Activated T-helper 2 cell treated with anti-CD3 and anti-CD28 coated beads, Interferon-gamma antibody, Interleukin-2, Interleukin-4, amounts not matched to agents 10 μg/mL and 5 μg/mL and 100 μg/mL, durations not matched to agents 14 hours and 24 hours and 36 hours (primary cell): ENCODE measurements at regions not wholly inside any gene's neighbourhood (a gene's known extent, or its start where the extent isn't known, plus 50 kb on each side); places are given as distances from the start of the nearest gene placed in this dataset.

Experiments
- DNase-seq: peaks from one replicate; pipeline ENCODE4 v3.0.0; 2021; ENCODE audit warnings: low spot score
- H3K27ac Mint-ChIP-seq: one replicate; pipeline ENCODE4 v1.8.0; 2021; ENCODE audit warnings: mixed read lengths
- H3K27me3 Mint-ChIP-seq: one replicate; pipeline ENCODE4 v1.8.0; 2021; ENCODE audit warnings: low read depth, mixed read lengths
- H3K36me3 Mint-ChIP-seq: one replicate; pipeline ENCODE4 v1.8.0; 2021; ENCODE audit warnings: low read depth, mixed read lengths
- H3K4me1 Mint-ChIP-seq: one replicate; pipeline ENCODE4 v1.8.0; 2021; ENCODE audit warnings: low read depth, mixed read lengths
- H3K4me3 Mint-ChIP-seq: one replicate; pipeline ENCODE4 v1.8.0; 2021; ENCODE audit warnings: low read depth, mild to moderate bottlenecking, moderate library complexity, mixed read lengths
- H3K9me3 Mint-ChIP-seq: one replicate; pipeline ENCODE4 v1.8.0; 2021; ENCODE audit warnings: mixed read lengths
- intact Hi-C: fragments of 100-400 bp; cut with micrococcal nuclease; formaldehyde crosslinking; loops from one replicate; pipeline ENCODE4 v1.15.1; 2023

DNA sequence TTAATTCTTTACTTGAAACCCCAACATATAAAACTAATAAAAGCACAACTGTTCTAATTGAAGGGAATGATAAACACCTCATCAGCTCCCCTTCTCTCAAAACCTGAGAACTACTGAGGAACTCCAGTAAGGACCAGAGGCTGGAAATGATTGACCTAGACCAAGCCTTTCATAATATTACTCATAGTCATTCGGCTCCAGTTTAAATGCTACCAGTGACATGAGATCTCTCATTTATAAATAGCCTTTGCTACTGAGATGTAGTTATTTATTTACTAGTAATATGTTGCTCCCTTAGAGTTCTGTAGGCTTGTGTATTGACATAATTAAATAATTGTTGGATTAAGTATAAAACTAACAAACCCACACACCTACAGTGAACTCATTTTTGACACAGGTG, 209.8 kb upstream of the PRMT6 start:
- no peaks in the 10 kb centered on the region for H3K36me3 Mint-ChIP-seq
- H3K27ac Mint-ChIP-seq = no peak overlapping the region
- H3K27me3 Mint-ChIP-seq = no peaks in the 10 kb centered on the region
- peaks cover 7% of the 10 kb centered on the region for H3K9me3 Mint-ChIP-seq
- intact Hi-C loops = no loop called here
- no peaks in the 10 kb centered on the region for H3K4me1 Mint-ChIP-seq
- DNase-seq = no peak
- no peak overlapping the region for H3K4me3 Mint-ChIP-seq

DNA sequence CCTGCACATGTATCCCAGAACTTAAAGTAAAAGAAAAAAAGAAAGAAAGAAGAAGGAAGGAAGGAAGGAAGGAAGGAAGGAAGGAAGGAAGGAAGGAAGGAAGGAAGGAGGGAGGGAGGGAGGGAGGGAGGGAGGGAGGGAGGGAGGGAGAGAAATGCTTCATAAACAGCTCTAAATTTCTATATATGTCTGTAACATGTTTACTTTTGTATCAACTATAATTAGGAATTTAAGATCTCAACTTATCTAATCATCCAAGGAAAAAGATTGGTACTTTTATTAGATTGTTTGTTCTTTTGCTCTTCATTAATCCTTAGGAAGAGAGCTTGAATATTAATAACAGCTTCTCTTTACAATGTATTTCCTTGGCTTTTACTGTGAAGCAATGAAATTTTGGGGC, 195.4 kb upstream of the PRMT6 start:
- Mint-ChIP-seq H3K4me3 (no peak overlapping the region), H3K27me3 (no peaks in the 10 kb centered on the region), H3K4me1 (no peaks in the 10 kb centered on the region), H3K36me3 (no peaks in the 10 kb centered on the region), H3K27ac (no peak overlapping the region), H3K9me3 (peaks cover 18% of the 10 kb centered on the region)
- no peak for DNase-seq
- intact Hi-C loops = no loop called here

DNA sequence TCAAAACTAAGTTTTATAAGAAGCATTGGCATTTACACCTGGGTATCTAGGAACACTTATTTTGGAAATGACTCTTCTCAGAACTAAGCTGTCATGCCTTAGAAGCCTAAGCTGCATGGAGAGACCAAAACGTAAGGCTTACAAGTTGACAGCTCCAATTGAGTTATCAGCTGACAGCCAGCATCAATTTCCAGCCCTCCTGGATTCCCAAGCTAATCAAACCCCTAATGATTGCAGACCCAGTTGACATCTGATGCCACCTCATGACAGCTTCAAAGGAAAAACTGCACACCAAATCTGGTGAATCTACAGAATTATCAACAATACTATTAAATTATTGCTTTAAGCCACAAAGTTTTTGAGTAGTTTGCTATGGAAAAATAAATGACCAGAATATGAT, 187.6 kb upstream of the PRMT6 start:
- H3K36me3 Mint-ChIP-seq = no peaks in the 10 kb centered on the region
- H3K9me3 Mint-ChIP-seq = peaks cover 4% of the 10 kb centered on the region
- H3K27me3 Mint-ChIP-seq = no peaks in the 10 kb centered on the region
- no peaks in the 10 kb centered on the region for H3K4me1 Mint-ChIP-seq
- intact Hi-C loops = no loop called here
- H3K4me3 Mint-ChIP-seq = no peak overlapping the region
- no peak for DNase-seq
- H3K27ac Mint-ChIP-seq = no peak overlapping the region

DNA sequence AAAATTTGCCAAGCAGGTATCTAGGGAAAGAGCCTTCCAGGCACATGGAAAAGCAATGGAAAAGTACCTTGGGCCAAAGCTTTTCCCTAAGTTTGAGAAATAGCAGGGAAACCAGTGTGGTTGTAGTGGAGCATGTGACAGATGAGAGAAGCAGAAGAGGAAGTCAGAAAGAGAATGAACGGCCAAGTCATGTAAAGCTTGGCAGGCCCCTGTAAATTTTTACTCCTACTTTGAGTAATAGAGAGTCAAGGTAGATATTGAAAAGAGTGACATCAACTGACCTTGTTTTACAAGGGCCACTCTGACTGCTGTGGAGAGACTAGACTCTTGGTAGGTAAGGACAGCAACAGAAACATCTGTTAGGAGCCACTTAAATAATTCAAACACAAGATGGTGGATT, 180.9 kb upstream of the PRMT6 start:
- intact Hi-C loops = no loop called here
- Mint-ChIP-seq H3K4me1 (no peaks in the 10 kb centered on the region), H3K9me3 (peaks cover 4% of the 10 kb centered on the region), H3K36me3 (no peaks in the 10 kb centered on the region), H3K27ac (no peak overlapping the region), H3K27me3 (no peaks in the 10 kb centered on the region), H3K4me3 (no peak overlapping the region)
- no peak for DNase-seq

DNA sequence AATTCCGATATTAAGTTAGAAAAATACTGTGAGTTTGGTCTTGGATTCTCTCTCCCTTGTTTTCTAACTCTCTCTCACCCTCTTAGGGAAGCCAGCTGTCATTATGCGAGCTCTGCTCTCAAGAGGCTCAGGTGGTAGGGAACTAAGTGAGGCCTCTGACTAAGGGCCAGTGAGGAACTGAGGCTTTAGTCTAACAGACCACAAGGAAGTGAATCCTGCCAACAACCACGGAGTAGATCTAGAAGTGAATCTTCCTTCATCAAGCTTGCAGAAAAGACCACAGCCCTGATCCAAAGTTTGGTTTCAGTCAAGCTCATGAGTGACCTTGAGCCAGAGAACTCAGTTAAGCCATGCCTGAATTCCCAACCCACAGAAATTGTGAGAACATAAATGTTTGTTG, 180.1 kb upstream of the PRMT6 start:
- H3K4me1 Mint-ChIP-seq = no peaks in the 10 kb centered on the region
- DNase-seq = no peak
- H3K27me3 Mint-ChIP-seq = no peaks in the 10 kb centered on the region
- H3K4me3 Mint-ChIP-seq = no peak overlapping the region
- intact Hi-C loops = no loop called here
- H3K36me3 Mint-ChIP-seq = no peaks in the 10 kb centered on the region
- no peak overlapping the region for H3K27ac Mint-ChIP-seq
- H3K9me3 Mint-ChIP-seq = peaks cover 4% of the 10 kb centered on the region

DNA sequence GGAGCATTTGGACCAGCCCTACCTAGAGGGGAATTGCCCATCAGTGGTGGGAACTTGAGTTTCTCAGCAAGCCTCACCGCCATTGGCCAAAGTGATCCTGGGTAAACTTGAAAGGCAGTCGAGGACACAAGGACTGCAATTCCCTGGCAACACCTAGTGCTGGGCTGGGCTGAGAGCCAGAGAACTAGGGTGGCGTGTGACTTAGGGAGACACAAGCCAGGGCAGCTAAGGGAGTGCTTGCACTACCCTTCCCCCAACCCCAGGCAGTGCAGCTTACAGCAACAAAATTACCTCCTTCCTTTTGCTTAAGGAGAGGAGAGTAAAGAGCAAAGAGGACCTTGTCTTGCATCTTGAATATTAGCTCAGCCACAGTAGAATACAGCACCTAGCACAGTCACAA, 176.9 kb upstream of the PRMT6 start:
- H3K9me3 Mint-ChIP-seq = no peaks in the 10 kb centered on the region
- no peak overlapping the region for H3K4me3 Mint-ChIP-seq
- DNase-seq = no peak
- no peaks in the 10 kb centered on the region for H3K27me3 Mint-ChIP-seq
- no peaks in the 10 kb centered on the region for H3K4me1 Mint-ChIP-seq
- intact Hi-C loops = no loop called here
- H3K27ac Mint-ChIP-seq = no peak overlapping the region
- H3K36me3 Mint-ChIP-seq = no peaks in the 10 kb centered on the region

DNA sequence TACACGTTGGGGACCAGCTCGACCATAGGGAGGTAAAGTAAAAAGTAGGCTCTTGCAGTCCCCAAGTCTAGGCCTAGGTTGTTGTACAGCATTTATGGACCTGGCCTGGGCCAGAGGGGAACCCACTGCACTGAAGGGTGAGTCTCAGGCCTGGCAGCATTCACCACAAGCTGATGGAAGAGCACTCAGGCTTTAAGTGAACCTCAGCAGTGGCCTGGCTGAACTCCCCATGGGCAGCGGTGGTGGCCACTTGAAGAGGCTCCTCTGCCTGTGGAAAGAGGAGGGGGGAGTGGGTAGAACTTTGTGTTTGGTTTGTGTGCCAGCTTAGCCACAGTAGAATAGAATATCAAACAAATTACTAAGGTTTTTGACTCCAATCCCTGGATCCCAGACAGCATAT, 176.2 kb upstream of the PRMT6 start:
- H3K9me3 Mint-ChIP-seq = no peaks in the 10 kb centered on the region

DNA sequence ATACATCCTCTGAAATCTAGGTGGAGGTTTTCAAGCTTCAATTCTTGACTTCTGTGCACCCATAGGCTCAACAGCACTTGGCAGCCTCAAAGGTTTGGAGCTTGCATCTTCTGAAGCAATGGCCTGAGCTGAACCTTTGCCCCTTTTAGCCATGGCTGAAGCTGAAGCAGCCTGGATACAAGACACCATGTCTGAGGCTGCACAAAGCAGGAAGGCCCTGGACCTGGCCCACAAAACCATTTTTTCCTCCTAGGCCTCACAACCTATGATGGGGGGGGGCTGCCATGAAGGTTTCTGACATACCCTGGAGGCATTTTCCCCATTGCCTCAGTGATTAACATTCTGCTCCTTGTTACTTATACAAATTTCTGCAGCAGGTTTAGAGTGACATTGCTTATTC, 173.3 kb upstream of the PRMT6 start:
- Mint-ChIP-seq H3K27ac (no peak overlapping the region), H3K36me3 (no peaks in the 10 kb centered on the region), H3K27me3 (no peaks in the 10 kb centered on the region), H3K9me3 (no peaks in the 10 kb centered on the region), H3K4me1 (no peaks in the 10 kb centered on the region), H3K4me3 (no peak overlapping the region)
- no peak for DNase-seq
- intact Hi-C loops = no loop called here

More for the DNA sequence above, 176.2 kb upstream of the PRMT6 start:
- Mint-ChIP-seq H3K27me3 (no peaks in the 10 kb centered on the region), H3K4me1 (no peaks in the 10 kb centered on the region), H3K4me3 (no peak overlapping the region), H3K36me3 (no peaks in the 10 kb centered on the region), H3K27ac (no peak overlapping the region)
- intact Hi-C loops = no loop called here
- DNase-seq = no peak

DNA sequence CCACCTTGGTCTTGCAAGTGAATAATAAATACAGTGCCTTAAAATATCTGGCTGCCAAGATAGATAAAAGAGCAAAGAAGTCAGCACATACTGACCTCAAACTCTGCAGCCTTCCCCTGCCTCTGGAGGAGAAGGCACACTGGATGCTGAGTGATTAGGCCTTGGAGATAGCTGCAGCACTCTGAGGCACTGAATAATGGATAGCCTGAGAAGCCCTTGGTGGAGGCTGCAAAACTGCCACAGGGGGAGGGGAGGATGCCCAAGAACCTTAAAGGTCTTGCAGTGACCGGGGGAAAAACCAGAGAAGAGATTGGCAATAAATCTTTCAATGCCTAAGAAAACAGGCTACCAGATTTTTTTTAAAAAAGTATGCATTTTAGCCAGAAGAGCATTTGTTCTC, 167.4 kb upstream of the PRMT6 start:
- no peaks in the 10 kb centered on the region for H3K36me3 Mint-ChIP-seq
- no peak overlapping the region for H3K4me3 Mint-ChIP-seq
- no peaks in the 10 kb centered on the region for H3K9me3 Mint-ChIP-seq
- DNase-seq = no peak
- intact Hi-C loops = no loop called here
- no peaks in the 10 kb centered on the region for H3K27me3 Mint-ChIP-seq
- no peaks in the 10 kb centered on the region for H3K4me1 Mint-ChIP-seq
- H3K27ac Mint-ChIP-seq = no peak overlapping the region

DNA sequence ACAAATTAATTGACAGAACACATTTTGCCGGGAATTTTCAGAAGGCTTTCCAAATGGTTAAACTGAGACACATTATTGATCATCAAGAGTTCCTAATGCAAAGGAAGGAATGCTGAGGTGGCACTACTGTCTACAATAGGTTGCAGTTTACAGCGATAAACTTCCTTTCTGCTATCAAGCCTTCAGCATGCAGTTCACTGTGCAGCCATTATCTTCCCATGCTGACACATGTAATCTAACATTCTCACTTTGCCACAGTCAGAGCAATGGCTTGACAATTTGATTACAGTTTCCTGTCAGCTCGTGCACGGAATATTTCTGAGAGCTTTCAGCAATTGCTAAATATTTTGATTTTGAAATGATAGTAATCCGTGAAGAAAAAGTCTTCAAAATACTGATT, 166.9 kb upstream of the PRMT6 start:
- Mint-ChIP-seq H3K27ac (no peak overlapping the region), H3K9me3 (no peaks in the 10 kb centered on the region)

DNA sequence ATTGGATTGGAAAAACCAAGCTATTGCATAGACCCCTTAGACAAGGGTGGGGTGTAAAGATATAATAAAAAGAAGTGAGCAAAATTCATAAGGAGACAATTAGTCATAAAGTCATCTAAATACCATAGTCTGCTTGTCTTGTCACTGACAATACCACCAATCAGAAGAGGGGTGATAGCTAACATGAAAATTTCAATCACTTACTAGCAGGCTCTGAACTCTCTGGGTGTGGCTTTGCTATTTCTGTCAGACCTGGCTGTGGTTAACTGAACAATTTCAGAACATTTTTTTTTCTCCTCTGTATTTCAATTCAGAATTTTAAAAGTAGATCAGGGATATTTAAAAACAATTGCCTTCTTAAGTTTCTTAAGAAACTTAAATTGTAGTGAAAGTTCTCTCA, 158.5 kb upstream of the PRMT6 start:
- no peaks in the 10 kb centered on the region for H3K4me1 Mint-ChIP-seq

More for the DNA sequence above, 166.9 kb upstream of the PRMT6 start:
- Mint-ChIP-seq H3K36me3 (no peaks in the 10 kb centered on the region), H3K4me1 (no peaks in the 10 kb centered on the region), H3K27me3 (no peaks in the 10 kb centered on the region), H3K4me3 (no peak overlapping the region)
- DNase-seq = no peak
- intact Hi-C loops = no loop called here

DNA sequence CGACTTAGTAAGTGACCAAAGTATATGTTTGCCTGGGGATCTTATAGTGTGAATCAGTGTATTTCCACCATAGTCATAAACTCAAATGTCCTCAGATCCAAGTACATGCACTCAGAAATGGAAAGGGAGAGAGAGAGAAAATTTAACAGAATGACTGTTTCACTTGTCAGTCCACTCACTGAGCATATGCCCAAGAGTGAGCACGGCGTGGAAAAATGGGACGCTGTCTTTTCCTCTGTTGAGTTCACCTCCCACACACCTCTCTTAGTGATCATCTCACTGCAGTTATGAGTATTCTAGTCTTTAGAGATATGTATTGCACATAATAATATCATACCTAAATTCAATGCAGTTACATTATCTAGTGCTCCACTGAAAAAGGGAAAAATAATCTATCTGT, 156.8 kb upstream of the PRMT6 start:
- Mint-ChIP-seq H3K27me3 (no peaks in the 10 kb centered on the region), H3K4me1 (no peaks in the 10 kb centered on the region), H3K27ac (no peak overlapping the region), H3K36me3 (no peaks in the 10 kb centered on the region), H3K9me3 (peaks cover 2% of the 10 kb centered on the region), H3K4me3 (no peak overlapping the region)
- intact Hi-C loops = no loop called here
- no peak for DNase-seq

More for the DNA sequence above, 158.5 kb upstream of the PRMT6 start:
- no peak overlapping the region for H3K4me3 Mint-ChIP-seq
- no peaks in the 10 kb centered on the region for H3K9me3 Mint-ChIP-seq
- no peak overlapping the region for H3K27ac Mint-ChIP-seq
- intact Hi-C loops = no loop called here
- no peaks in the 10 kb centered on the region for H3K27me3 Mint-ChIP-seq
- H3K36me3 Mint-ChIP-seq = no peaks in the 10 kb centered on the region
- no peak for DNase-seq

DNA sequence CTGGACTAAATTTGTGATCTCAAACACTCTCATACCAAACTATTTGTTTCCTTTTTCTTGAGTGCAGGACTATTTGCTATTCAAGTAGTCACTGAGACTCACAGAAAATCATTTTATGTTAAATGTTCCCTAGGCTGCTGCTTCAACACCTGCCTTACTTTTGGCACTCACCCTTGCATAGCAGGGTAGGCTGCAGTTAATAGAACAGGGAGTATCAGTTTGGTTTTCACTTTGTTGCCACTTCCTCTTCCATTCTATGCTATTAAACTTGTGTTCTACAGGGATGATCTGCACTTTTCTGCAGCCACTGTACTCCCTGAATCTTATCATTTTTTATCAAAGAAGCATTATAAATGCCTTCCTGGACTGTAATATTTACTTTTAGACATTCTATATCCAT, 148.7 kb upstream of the PRMT6 start:
- no peak for DNase-seq
- intact Hi-C loops = no loop called here
- Mint-ChIP-seq H3K27ac (no peak overlapping the region), H3K36me3 (no peaks in the 10 kb centered on the region), H3K27me3 (no peaks in the 10 kb centered on the region), H3K9me3 (peaks cover 13% of the 10 kb centered on the region), H3K4me3 (no peak overlapping the region), H3K4me1 (no peaks in the 10 kb centered on the region)

DNA sequence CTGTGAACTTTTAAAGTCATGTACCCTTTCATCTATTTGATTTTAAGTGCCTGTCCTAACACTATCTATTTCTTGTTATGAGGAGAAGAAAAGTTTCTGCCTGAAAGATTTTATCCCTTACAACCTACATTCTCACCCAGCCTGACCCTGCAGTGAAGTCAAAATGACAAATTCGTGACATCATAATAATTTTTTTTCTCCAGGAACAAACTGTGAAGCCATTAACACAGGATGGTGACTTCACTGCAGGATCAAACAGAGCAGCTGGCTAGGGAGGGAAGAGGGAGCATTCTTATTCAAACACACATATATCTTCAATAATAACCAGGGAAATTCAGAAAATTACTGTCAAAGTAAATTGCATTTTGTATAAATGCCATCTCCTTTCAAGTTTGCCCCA, 147.8 kb upstream of the PRMT6 start:
- Mint-ChIP-seq H3K9me3 (peaks cover 13% of the 10 kb centered on the region), H3K4me1 (no peaks in the 10 kb centered on the region), H3K27me3 (no peaks in the 10 kb centered on the region), H3K36me3 (no peaks in the 10 kb centered on the region), H3K27ac (no peak overlapping the region), H3K4me3 (no peak overlapping the region)
- intact Hi-C loops = no loop called here
- no peak for DNase-seq
